GM19455 (cell line): ENCODE measurements at regions not wholly inside any gene's neighbourhood (a gene's known extent, or its start where the extent isn't known, plus 50 kb on each side); places are given as distances from the start of the nearest gene placed in this dataset.
"Not testable (repeated sequence)": the region's sequence is repeated elsewhere in the genome, so short reads cannot be mapped to it uniquely, and the experiment has no call there.

Experiments used
- ATAC-seq: cut with Tn5 transposase; IDR thresholded peaks from one replicate; pipeline ENCODE4 v1.9.1; 2021; ENCODE audit not compliant: unreplicated experiment

DNA sequence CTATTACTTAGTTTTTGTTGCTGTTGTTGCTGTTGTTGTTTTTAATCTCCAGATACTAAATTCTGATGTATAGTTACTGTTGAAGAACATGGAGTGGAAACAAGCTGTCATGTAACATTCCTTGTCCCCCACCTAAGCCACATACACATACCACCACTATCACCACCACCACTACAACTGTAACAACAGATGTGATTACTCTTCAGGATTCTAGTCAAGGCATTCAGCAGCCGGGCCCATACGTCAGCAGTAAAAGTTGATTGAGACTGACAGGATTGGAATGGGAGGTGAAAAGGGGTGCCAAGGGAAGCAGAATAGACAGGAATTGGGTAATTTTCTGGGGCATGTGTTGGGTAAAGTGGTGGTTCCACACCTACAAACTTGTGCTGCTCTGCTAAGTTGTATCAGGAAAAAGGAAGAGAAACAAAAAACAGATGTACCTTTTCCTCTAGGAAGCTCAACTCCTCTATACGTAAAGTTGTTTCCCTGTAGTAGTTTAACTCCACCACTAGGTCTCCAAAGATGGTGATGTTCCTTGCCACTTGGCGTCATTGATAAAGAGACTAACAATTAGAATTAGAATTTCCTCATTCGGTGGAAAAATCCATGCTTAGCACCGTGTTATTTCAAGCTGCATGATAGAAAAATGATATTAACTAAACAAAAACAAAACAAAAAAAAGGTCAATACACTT is 138.6 kb downstream of the ARRDC3 start:
- ATAC-seq: no peak

GRCh38 chr5:91243852-91244251 is 139.3 kb downstream of the ARRDC3 start:
- no peak for ATAC-seq

- ATAC-seq: no peak
These were observed 139.8 kb downstream of the ARRDC3 start for GRCh38 chr5:91243286-91243685.

- not testable (repeated sequence) for ATAC-seq
These were observed 141.7 kb downstream of the ARRDC3 start for GRCh38 chr5:91241460-91241859.

GRCh38 chr5:91240175-91240574 is 142.9 kb downstream of the ARRDC3 start:
- ATAC-seq: no peak

GRCh38 chr5:91235271-91235694 is 147.8 kb downstream of the ARRDC3 start:
- ATAC-seq: no peak

DNA sequence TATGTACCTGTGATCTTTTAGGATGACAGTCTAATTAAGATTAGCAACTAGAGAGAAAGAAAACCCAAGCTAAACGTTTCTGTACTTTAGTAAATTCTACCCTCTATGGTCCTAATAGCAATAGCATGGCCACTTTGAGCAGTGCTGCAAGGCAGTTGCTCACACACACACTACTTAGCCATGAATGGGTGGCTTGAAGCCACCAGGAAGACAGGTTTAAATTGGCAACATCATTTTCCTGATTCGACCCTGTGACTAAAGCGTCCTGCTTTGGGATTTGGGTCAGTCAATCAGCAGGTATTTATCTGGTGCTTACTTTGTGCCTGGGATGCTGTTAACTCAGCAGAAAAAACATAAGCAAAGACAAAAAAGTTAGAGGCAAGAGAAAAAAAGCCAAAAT is 150.6 kb downstream of the ARRDC3 start:
- ATAC-seq: no peak

- no peak for ATAC-seq
These were observed 153.9 kb downstream of the ARRDC3 start for GRCh38 chr5:91229031-91229727.

DNA sequence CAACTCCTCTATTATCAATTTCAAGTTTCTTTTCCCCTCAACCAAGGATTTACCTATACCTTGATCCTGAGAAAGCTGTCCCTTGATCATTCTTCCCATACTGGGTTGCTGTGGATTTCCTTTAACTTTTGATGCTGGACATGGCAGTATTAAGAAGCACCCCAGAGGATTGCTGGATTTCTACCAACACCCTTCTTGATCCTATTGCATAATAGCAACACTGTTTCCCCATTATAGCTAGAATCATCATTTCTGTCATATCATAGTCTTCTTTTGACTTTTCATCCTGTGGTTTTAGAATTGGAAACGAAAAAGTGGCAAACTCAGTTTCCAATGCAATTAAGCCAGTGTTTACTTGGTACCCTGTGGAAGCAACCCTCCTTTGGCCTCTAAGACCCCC is 154.9 kb downstream of the ARRDC3 start:
- no peak for ATAC-seq

- peak; percentile 90 for ATAC-seq
These were observed 157.1 kb downstream of the ARRDC3 start for GRCh38 chr5:91225848-91226686.

DNA sequence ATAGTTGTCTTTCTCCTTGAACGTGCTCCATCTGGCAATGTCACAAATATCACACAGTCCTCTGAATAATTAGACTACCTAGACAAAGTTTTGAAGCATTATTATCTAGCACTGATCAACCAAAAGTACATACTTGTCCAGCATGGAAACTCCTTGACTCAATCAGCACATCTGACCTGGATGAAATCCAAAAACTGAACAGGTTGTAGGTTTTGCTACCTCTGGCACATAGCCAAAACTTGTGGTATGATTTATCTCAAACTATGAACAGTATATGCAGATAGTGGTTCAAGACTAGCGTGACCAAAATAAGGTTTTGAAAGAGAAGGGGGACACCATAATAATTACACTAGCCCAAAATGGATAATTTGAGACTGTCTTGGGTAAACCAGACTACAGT is 158.1 kb downstream of the ARRDC3 start:
- no peak for ATAC-seq

DNA sequence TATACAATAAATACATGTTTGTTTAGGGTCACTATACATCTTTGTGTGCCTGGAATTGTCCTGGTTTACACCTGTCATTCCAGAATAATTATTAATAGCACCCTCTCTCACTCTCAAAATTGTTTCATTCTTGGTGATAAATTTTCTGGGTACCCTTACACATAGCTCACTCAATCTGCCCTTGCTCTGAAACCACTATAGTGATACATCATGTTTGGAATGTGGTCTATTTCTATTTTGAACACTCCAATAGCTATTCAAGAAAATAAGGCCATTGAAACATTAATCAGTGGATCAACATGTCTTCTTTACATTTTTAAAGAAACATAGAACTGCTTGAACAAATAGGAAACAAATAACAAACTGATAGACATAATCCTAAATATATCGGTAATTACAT is 158.7 kb downstream of the ARRDC3 start:
- ATAC-seq: no peak

GRCh38 chr5:91223886-91224285 is 159.2 kb downstream of the ARRDC3 start:
- ATAC-seq: no peak

DNA sequence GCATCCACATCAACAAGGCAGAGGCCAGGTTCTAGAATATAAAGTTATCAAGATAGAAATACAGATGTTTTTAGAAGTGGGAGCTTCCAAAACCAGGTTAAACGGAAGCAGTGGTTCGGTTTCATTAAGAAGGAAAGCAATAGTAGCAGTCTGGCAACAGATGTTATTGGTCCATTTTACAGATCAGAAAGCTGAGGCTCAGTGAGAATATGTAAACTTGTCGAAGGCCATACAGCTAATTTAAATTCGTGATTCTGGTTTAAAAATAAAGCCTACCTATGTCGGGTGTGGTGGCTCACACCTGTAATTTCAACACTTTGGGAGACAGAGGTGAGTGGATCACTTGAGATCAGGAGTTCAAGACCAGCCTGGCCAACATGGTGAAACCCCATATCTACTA is 160.6 kb downstream of the ARRDC3 start:
- no peak for ATAC-seq

GRCh38 chr5:91221917-91222316 is 161.2 kb downstream of the ARRDC3 start:
- no peak for ATAC-seq

- no peak for ATAC-seq
These were observed 163.2 kb downstream of the ARRDC3 start for GRCh38 chr5:91219803-91220371.

GRCh38 chr5:91219091-91219802 is 163.9 kb downstream of the ARRDC3 start:
- ATAC-seq: no peak

DNA sequence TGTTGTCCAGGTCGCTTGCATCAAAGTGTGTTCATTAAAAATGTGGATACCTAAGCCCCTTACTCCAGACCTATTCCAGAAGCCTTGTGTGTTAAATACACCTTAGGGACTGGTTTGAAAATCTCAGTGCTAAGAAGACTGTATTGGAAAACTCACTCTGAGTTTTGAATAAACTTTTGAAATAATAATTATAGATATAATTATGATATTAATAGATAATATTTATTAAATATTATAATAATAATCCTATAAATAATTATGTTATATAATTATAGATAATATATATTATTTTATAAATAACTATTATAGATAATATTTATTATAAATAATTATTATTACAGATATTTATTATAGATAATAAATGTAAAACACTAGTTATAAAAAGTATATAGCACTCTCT is 165.3 kb downstream of the ARRDC3 start:
- no peak for ATAC-seq

DNA sequence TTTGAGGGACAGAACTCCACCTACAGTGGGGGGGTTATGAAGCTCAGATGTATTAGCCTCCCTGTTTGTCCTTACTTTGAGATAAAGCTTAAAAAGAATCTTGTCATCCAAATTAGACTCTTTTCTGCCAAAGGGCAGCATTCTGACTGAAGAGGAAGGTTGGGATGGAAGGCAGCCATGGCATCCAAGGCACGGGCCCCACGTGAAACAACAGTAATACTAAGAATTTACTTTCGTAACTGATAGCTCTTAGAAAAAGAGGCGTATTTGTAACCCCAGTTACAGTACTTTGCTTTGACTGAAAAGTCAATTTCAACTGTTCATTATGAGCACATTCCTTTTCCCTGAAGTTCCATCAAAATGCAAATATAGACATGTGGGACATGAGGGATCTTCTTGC is 168.5 kb downstream of the ARRDC3 start:
- ATAC-seq: no peak
